Adipocyte (in vitro differentiated cells): ENCODE measurements at regions not wholly inside any gene's neighbourhood (a gene's known extent, or its start where the extent isn't known, plus 50 kb on each side); places are given as distances from the start of the nearest gene placed in this dataset.
"Not testable (repeated sequence)": the region's sequence is repeated elsewhere in the genome, so short reads cannot be mapped to it uniquely, and the experiment has no call there.

ENCODE experiments used
- DNase-seq: peaks from one replicate; pipeline ENCODE4 v3.0.0-alpha.2; 2015; ENCODE audit warnings: low read depth
- H3K27me3 ChIP-seq: replicated peaks from 2 replicates; pipeline ENCODE4 v1.7.0; 2013; ENCODE audit warnings: mild to moderate bottlenecking, low read length, moderate library complexity; ENCODE audit not compliant: control insufficient read depth, insufficient read depth
- H3K36me3 ChIP-seq: 2 replicates; pipeline ENCODE4 v1.7.0; 2013; ENCODE audit warnings: low read length, mild to moderate bottlenecking, moderate library complexity; ENCODE audit not compliant: control insufficient read depth, insufficient read depth, severe bottlenecking
- H3K4me1 ChIP-seq: 2 replicates; pipeline ENCODE4 v1.7.0; 2013; ENCODE audit warnings: mild to moderate bottlenecking, low read length, moderate library complexity; ENCODE audit not compliant: control insufficient read depth, insufficient read depth
- H3K4me3 ChIP-seq: 2 replicates; pipeline ENCODE4 v1.7.0; 2013; ENCODE audit warnings: mild to moderate bottlenecking, low read length, moderate library complexity
- H3K9ac ChIP-seq: 2 replicates; pipeline ENCODE4 v1.7.0; 2013; ENCODE audit warnings: mild to moderate bottlenecking, low read length, moderate library complexity
- H3K9me3 ChIP-seq: 2 replicates; pipeline ENCODE4 v1.7.0; 2013; ENCODE audit warnings: mild to moderate bottlenecking, low read length, moderate library complexity; ENCODE audit not compliant: control insufficient read depth

DNA sequence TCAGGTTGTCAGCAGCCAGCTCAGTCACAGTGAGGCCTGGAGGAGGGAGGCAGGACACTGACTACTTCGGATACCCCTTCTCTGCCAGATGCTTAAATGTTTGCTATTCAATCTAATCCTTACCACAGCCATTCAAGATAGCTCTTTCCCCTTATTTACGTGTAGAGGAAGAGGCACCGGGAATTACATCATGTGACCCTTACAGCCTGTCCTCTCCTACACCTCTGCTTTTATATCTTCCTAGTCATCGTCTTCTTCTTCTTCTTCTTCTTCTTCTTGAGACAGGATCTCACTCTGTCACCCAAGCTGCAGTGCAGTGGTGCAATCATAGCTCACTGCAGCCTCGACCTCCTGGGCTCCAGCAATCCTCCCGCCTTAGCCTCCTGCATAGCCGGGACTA is 148.1 kb upstream of the NEDD9 start:
- H3K9me3 ChIP-seq = peaks cover 11% of the 10 kb centered on the region
- H3K36me3 ChIP-seq = no peaks in the 10 kb centered on the region
- peaks cover 3% of the 10 kb centered on the region for H3K27me3 ChIP-seq
- H3K4me3 ChIP-seq = no peak overlapping the region
- no peak overlapping the region for H3K9ac ChIP-seq
- peaks cover 7% of the 10 kb centered on the region for H3K4me1 ChIP-seq
- DNase-seq = no peak

DNA sequence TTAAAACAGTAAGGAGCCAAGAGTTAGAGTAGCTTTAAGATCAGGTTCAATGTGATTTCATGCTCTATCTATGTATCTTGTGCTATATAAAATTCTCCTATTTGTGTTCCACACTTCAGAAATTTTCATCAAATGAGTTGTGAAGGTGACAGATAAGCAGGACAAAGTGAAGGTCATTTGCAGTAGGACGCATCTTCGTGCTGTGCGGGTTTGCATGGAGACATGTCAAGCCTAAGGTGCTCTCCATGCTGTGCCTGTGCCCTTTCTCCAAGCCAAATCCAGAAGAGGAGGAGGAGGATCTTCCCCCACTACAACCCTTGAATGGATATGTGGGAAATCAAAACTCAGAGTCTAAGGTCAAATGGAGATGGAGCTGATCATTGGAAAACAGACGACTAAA is 147.3 kb upstream of the NEDD9 start:
- no peak for DNase-seq
- Histone ChIP-seq H3K9me3 (peaks cover 11% of the 10 kb centered on the region), H3K4me3 (no peak overlapping the region), H3K27me3 (peaks cover 3% of the 10 kb centered on the region), H3K4me1 (peaks cover 7% of the 10 kb centered on the region), H3K9ac (no peak overlapping the region), H3K36me3 (no peaks in the 10 kb centered on the region)

DNA sequence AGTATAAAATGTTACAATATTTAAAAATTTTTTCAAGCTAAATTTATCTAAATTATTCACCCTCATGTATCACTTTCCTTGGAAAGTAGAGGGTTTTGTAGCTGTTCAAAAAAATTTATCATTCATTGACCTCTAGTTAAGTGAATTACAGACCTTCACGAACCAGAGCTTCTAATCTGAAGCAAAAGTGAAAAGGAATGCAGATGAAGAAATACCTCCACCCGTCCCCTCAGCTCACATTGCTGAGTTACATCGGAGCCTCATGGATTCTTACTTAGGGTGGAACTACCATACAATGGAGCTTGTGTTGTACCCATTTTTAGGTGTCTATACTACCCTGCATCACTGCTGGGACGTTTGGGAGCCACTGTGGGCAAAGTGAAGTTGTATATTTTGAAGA is 146.2 kb upstream of the NEDD9 start:
- peaks cover 11% of the 10 kb centered on the region for H3K9me3 ChIP-seq
- no peak overlapping the region for H3K4me3 ChIP-seq
- DNase-seq = peak; percentile 29
- H3K9ac ChIP-seq = no peak overlapping the region
- peaks cover 7% of the 10 kb centered on the region for H3K4me1 ChIP-seq
- no peaks in the 10 kb centered on the region for H3K36me3 ChIP-seq
- peaks cover 3% of the 10 kb centered on the region for H3K27me3 ChIP-seq

DNA sequence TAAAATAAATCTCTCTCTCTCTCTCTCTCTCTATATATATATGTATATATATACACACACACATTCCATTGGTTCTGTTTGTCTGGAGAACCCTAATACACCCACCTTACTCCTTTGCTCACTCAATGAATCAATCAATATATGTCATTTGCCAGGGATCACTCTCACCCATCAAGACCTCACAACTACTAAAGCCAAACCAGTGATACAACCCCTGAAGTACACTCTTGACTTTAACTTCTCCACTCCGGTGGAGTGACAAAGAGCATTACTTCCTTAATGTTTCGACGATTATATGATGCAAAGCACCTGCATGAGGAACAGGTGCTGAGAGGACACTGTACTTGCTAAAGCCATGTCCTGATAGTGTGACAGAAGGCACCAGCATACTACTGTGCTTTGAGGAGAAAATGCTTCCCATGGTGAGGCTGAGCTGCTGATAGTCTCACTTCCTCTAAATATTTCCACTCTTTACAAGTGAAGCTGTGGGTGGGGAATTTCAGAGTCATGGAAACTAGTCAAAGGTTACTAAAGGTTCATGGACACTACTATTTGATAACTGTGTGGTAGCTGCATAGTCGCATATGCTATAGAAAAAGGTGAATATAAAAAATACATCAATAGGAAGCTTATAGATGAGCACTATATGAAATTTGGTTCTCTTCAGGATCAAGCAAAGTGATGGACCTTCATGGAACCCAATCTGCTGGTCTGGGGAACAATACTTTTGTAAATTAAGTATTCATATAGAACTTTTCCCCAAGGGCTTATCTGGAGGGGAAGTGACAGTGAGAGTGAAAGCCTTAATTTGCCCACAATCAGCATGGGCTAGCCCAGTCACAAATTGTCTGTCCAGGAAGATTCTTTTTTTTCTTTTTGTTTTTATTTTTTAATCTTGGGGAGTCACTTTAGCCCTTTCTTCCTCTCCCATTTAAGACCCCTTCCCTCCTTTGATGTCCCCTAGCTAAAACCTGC is 141.9 kb upstream of the NEDD9 start:
- Histone ChIP-seq H3K9me3 (peaks cover 11% of the 10 kb centered on the region), H3K36me3 (no peaks in the 10 kb centered on the region), H3K9ac (no peak overlapping the region), H3K4me1 (peaks cover 7% of the 10 kb centered on the region), H3K4me3 (no peak overlapping the region), H3K27me3 (no peaks in the 10 kb centered on the region)
- no peak for DNase-seq

DNA sequence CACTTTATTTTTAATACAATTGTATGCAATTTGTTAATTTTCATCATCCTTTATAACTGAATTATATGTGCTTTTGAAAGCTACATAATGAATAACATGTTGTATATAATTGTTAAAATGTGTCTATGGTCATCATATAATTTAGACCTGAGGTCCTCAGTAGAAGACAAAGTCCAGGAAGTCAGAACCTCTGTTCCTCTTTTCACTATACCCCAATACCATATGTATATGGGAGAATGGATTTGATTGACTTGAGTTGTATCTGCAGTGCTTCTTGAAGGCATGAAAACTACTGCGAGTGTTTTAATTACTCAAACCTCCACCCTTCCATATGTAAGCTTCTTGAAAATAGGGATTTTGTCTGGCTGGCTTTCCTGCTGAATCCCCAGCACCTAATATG is 140.7 kb upstream of the NEDD9 start:
- H3K27me3 ChIP-seq = no peaks in the 10 kb centered on the region
- no peak for DNase-seq
- H3K36me3 ChIP-seq = no peaks in the 10 kb centered on the region
- H3K4me1 ChIP-seq = peaks cover 9% of the 10 kb centered on the region
- no peak overlapping the region for H3K4me3 ChIP-seq
- no peak overlapping the region for H3K9ac ChIP-seq
- H3K9me3 ChIP-seq = peaks cover 11% of the 10 kb centered on the region

DNA sequence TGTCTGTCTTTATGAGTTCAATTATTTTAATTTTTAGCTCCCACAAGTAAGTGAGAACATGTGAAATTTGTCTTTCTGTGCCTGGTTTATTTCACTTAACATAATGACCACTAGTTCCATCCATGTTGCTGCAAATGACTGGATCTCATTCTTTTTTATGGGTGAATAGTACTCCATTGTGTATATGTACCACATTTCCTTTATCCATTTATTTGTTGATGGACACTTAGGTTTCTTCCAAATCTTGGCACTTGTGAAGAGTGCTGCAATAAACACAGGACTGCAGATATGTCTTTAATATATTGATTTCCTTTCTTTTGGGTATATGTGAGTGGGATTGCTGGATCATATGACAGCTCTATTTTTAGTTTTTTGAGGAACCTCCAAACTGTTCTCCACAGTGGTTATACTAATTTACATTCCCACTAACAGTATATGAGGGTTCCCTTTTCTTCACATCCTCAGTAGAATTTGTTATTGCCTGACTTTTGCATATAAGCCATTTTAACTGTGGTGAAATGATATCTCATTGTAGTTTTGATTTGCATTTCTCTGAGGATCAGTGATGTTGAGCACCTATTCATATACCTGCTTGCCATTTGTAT is 139.8 kb upstream of the NEDD9 start:
- H3K27me3 ChIP-seq, H3K9ac ChIP-seq, H3K9me3 ChIP-seq, H3K4me3 ChIP-seq, H3K36me3 ChIP-seq, DNase-seq: not testable (repeated sequence)
- H3K4me1 ChIP-seq = peaks cover 17% of the 10 kb centered on the region

DNA sequence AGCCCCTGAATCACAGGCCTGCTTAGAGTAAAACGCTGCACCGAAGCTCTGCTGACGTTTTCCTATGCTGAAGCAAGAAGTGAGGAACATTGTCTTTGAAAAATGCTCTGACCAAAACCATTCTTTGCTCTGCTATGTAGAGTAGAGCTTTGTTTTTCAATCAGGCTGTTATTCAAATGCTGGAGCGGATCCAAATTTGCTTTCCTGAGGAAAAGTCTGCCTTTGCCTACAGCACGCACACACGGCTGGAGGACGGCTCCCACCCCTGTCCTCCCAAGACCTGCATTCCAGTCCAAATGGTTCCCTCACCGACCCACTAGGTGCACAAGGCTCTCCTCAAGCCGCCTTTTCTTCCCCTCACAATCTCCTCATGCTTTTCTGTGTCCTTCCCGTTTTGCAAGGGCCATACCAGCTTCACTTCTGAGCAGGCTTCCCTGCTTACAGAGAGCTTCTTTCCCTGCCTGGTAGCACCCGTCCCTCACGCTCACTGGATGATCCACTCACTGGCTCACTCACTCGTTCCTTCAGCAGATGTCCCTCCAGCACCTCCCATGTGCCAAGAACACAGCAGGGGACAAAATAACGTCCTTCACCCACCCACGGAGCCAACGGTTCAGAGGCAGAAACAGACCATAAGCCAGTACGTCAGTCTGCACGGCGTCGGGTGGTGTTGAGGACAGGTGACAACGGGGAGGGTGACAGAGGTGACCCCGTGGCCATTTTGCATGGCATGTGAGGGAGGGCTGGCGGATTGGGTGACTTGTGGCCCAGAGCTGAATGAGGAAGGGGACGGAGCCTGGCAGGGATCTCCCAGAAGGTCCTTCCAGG is 137.9 kb upstream of the NEDD9 start:
- no peaks in the 10 kb centered on the region for H3K9me3 ChIP-seq

DNA sequence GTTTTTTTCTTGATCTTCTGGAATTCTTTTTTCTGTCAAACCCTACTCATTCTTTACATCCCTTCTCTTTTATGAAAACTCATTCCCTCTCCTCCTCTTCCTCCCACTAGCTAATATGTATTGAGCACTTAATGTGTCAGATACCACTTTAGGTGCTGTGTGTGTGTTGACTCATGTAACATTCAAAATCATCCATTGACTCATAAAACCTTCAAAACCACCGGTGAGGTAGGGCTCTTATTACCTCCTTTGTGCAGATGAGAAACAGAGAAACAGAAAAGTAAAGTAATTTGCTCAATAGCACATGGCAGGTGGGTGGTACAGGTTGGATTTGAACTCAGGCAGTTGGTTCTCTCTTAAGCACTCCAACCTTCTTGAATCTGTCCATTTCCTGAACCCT is 136.3 kb upstream of the NEDD9 start:
- H3K36me3 ChIP-seq = no peaks in the 10 kb centered on the region
- H3K4me1 ChIP-seq = peaks cover 31% of the 10 kb centered on the region
- no peaks in the 10 kb centered on the region for H3K9me3 ChIP-seq
- no peak overlapping the region for H3K4me3 ChIP-seq
- H3K9ac ChIP-seq = no peak overlapping the region
- H3K27me3 ChIP-seq = no peaks in the 10 kb centered on the region
- DNase-seq = no peak

More for the DNA sequence above, 137.9 kb upstream of the NEDD9 start:
- no peak overlapping the region for H3K4me3 ChIP-seq
- H3K9ac ChIP-seq = no peak overlapping the region
- no peak for DNase-seq
- H3K27me3 ChIP-seq = no peaks in the 10 kb centered on the region
- peaks cover 16% of the 10 kb centered on the region for H3K4me1 ChIP-seq
- no peaks in the 10 kb centered on the region for H3K36me3 ChIP-seq

DNA sequence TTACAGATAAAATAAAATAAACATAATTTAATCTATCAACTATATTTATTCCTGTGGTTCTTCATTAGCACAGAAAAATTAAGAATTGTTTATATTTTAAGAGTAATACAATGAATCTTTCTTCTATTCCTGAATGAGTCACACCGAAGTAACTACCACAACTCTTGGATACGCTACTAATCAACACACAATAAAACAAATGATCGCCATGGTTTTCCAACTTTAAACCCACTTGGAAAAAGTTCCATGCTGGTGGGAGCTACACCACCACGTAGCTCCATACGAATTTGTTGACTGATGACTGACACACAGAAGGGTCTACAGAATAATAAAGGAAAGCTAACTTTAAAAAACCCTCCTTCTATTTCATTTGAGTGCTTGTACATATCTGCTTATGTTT is 135.8 kb upstream of the NEDD9 start:
- H3K9ac ChIP-seq = no peak overlapping the region
- peaks cover 31% of the 10 kb centered on the region for H3K4me1 ChIP-seq
- no peak for DNase-seq
- H3K27me3 ChIP-seq = no peaks in the 10 kb centered on the region
- no peaks in the 10 kb centered on the region for H3K9me3 ChIP-seq
- H3K4me3 ChIP-seq = no peak overlapping the region
- H3K36me3 ChIP-seq = no peaks in the 10 kb centered on the region

DNA sequence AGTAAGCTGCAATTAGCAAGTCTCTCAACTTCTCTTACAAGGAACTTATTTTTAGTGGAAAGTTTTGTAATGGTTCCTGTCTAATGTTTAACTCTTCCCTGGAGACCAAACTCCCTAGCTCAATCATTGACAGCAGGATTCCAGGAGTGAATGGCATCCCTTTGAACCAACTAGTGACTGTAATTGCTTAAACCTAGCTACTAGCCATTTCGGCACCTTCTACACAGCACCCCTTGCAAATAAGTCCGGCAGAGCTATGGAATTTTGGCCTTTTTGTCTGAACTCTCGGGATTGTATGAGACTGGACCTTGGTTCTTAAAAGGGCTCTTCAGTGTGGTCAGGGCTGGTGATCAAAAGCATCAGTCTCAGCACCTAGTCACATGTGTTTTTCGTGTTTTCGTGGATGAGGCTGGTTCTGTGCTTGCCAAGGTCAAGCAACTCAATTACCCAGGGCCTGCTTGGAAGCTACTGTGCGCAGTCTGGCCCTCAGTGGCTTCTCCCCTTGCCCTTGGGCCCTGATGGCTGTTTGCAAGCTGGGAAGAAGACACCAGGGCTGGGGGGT is 135.3 kb upstream of the NEDD9 start:
- no peaks in the 10 kb centered on the region for H3K9me3 ChIP-seq

More for the DNA sequence above, 135.3 kb upstream of the NEDD9 start:
- DNase-seq = no peak
- Histone ChIP-seq H3K4me3 (no peak overlapping the region), H3K36me3 (no peaks in the 10 kb centered on the region), H3K9ac (no peak overlapping the region), H3K4me1 (peaks cover 31% of the 10 kb centered on the region), H3K27me3 (no peaks in the 10 kb centered on the region)
